IMR-90 (cell line): ENCODE measurements at regions not wholly inside any gene's neighbourhood (a gene's known extent, or its start where the extent isn't known, plus 50 kb on each side); places are given as distances from the start of the nearest gene placed in this dataset.

Experiments used
- ATAC-seq: fragments of 200-7000 bp; cut with Tn5 transposase; 2 replicates; pipeline ENCODE4 v1.9.1; 2020; ENCODE audit warnings: low read depth, mild to moderate bottlenecking, moderate library complexity
- BruUV-seq: library from RNA; stranded (reverse); fragments of 400-500 nt; replicated peaks from 2 replicates; lab custom pipeline; 2021; lab: Mats Ljungman, UMichigan
- CTCF ChIA-PET: fragments of 300-600 bp; formaldehyde crosslinking; extraction: SDS; loops from one replicate; lab custom pipeline; 2021; ENCODE audit warnings: antibody characterized with exemption; lab: Yijun Ruan, JAX
- POLR2A ChIA-PET: fragments of 300-600 bp; sonication (Branson Sonifier 250); formaldehyde crosslinking; loops from one replicate; lab custom pipeline; 2022; ENCODE audit warnings: antibody characterized with exemption; ENCODE audit not compliant: unreplicated experiment; lab: Charles Lee
- DNase-seq: peaks from one replicate; pipeline ENCODE4 v3.0.0; 2013
- H2AFZ ChIP-seq: replicated peaks from 2 replicates; pipeline ENCODE3; 2013; ENCODE audit warnings: low read length, mild to moderate bottlenecking; ENCODE audit not compliant: poor library complexity
- H2AK5ac ChIP-seq: 2 replicates; pipeline ENCODE4 v1.6.1; 2013; ENCODE audit warnings: low read depth, low read length, inconsistent platforms
- H2AK9ac ChIP-seq: replicated peaks from 2 replicates; pipeline ENCODE3; 2013; ENCODE audit warnings: mild to moderate bottlenecking, low read depth, low read length, moderate library complexity; ENCODE audit not compliant: poor library complexity
- H2BK120ac ChIP-seq: 2 replicates; pipeline ENCODE4 v1.6.1; 2013; ENCODE audit warnings: low read depth, low read length, inconsistent platforms
- H2BK15ac ChIP-seq: 3 replicates; pipeline ENCODE4 v1.6.1; 2013; ENCODE audit warnings: low read depth, low read length, inconsistent platforms
- H2BK20ac ChIP-seq: 2 replicates; pipeline ENCODE4 v1.6.1; 2013; ENCODE audit warnings: low read depth, mild to moderate bottlenecking, inconsistent platforms, low read length, moderate library complexity
- H2BK5ac ChIP-seq: 2 replicates; pipeline ENCODE4 v1.6.1; 2013; ENCODE audit warnings: mild to moderate bottlenecking, low read depth, low read length, inconsistent platforms; ENCODE audit not compliant: poor library complexity, severe bottlenecking
- H3K14ac ChIP-seq: replicated peaks from 2 replicates; pipeline ENCODE4 v1.6.1; 2013; ENCODE audit warnings: low read depth, low read length, inconsistent platforms
- H3K18ac ChIP-seq: 2 replicates; pipeline ENCODE4 v1.6.1; 2013; ENCODE audit warnings: low read depth, low read length, control low read depth
- H3K23ac ChIP-seq: 2 replicates; pipeline ENCODE4 v1.6.1; 2013; ENCODE audit warnings: low read depth, low read length, inconsistent platforms
- H3K27ac ChIP-seq: 2 replicates; pipeline ENCODE4 v1.5.1; 2013; ENCODE audit warnings: mild to moderate bottlenecking, control low read depth, low read length; ENCODE audit not compliant: insufficient read depth
- H3K27me3 ChIP-seq: 2 replicates; pipeline ENCODE4 v1.6.1; 2013; ENCODE audit warnings: low read length; ENCODE audit not compliant: control insufficient read depth, insufficient read depth
- H3K36me3 ChIP-seq: 2 replicates; pipeline ENCODE4 v1.6.1; 2013; ENCODE audit warnings: low read length, mixed read lengths; ENCODE audit not compliant: control insufficient read depth, insufficient read depth
- H3K4ac ChIP-seq: 2 replicates; pipeline ENCODE4 v1.6.1; 2013; ENCODE audit warnings: low read depth, low read length, inconsistent platforms
- H3K4me1 ChIP-seq: 2 replicates; pipeline ENCODE4 v1.6.1; 2013; ENCODE audit warnings: low read length, mixed read lengths; ENCODE audit not compliant: control insufficient read depth, insufficient read depth
- H3K4me2 ChIP-seq: 2 replicates; pipeline ENCODE4 v1.6.1; 2013; ENCODE audit warnings: low read depth, mild to moderate bottlenecking, control low read depth, low read length, moderate library complexity
- H3K4me3 ChIP-seq: 2 replicates; pipeline ENCODE4 v1.5.1; 2013; ENCODE audit warnings: low read depth, mild to moderate bottlenecking, control low read depth, low read length, moderate library complexity; ENCODE audit not compliant: insufficient read depth
- H3K56ac ChIP-seq: 2 replicates; pipeline ENCODE4 v1.6.1; 2013; ENCODE audit warnings: low read length, inconsistent platforms; ENCODE audit not compliant: insufficient read depth; ENCODE audit errors: extremely low read depth
- H3K79me1 ChIP-seq, 2 experiments: 2 replicates each; pipeline ENCODE4 v1.6.1; 2013; ENCODE audit warnings: low read length in 2 of 2, inconsistent platforms in 1 of 2, low read depth in 1 of 2
- H3K9ac ChIP-seq: 2 replicates; pipeline ENCODE4 v1.6.1; 2013; ENCODE audit warnings: low read depth, low read length, control low read depth
- H3K9me1 ChIP-seq: 2 replicates; pipeline ENCODE4 v1.6.1; 2013; ENCODE audit warnings: low read length, inconsistent platforms; ENCODE audit not compliant: insufficient read depth
- H3K9me3 ChIP-seq: 2 replicates; pipeline ENCODE4 v1.6.1; 2013; ENCODE audit warnings: low read length; ENCODE audit not compliant: control insufficient read depth, insufficient read depth
- H4K20me1 ChIP-seq: 2 replicates; pipeline ENCODE4 v1.6.1; 2013; ENCODE audit warnings: low read length, inconsistent platforms; ENCODE audit not compliant: insufficient read depth
- H4K5ac ChIP-seq: 2 replicates; pipeline ENCODE4 v1.6.1; 2013; ENCODE audit warnings: mild to moderate bottlenecking, low read depth, low read length, control low read depth
- H4K8ac ChIP-seq, 2 experiments: 2 replicates each; pipeline ENCODE4 v1.6.1; 2013; ENCODE audit warnings: low read depth in 2 of 2, low read length in 2 of 2, control low read depth in 1 of 2, inconsistent platforms in 1 of 2
- H4K91ac ChIP-seq: 2 replicates; pipeline ENCODE4 v1.6.1; 2013; ENCODE audit warnings: low read depth, low read length, inconsistent platforms; ENCODE audit not compliant: insufficient read depth
- MAZ ChIP-seq: IDR thresholded peaks from 2 replicates; pipeline ENCODE4 v1.6.1; 2012; ENCODE audit warnings: low read depth, mild to moderate bottlenecking, low read length, improper control_type of control experiment, moderate library complexity, borderline replicate concordance
- NFE2L2 ChIP-seq: fragments of 150-350 bp; IDR thresholded peaks from 2 replicates; pipeline ENCODE4 v1.6.1; 2016; ENCODE audit warnings: low read depth, mild to moderate bottlenecking, low read length
- WGBS, 2 experiments: methylation state at CpG; one replicate each; pipeline versions ENCODE4 v1.1.5 to v1.1.7; 2013; ENCODE audit warnings: missing lambda C conversion rate in 2 of 2; ENCODE audit not compliant: insufficient read length in 1 of 2; ENCODE audit errors: extremely low coverage in 2 of 2; 5-methylcytosine and 5-hydroxymethylcytosine counted together
- dilution Hi-C: fragments of 300-500 bp; cut with HindIII; formaldehyde crosslinking; loops from one replicate; pipeline ENCODE4 v1.14.3; 2018; ENCODE audit warnings: low sequenced_read_pairs; ENCODE audit not compliant: unreplicated experiment
- in situ Hi-C: fragments of 300-500 bp; cut with MboI; formaldehyde crosslinking; loops from 3 replicates; pipeline ENCODE4 v1.14.3; 2019; ENCODE audit warnings: low sequenced_read_pairs, inconsistent platforms, mixed read lengths
- intact Hi-C: fragments of 100-400 bp; cut with micrococcal nuclease; formaldehyde crosslinking; loops from 2 replicates; pipeline ENCODE4 v1.10.0; 2022
- TF ChIP-seq, protein P1 (sequence below): conservative IDR thresholded peaks from 2 replicates; pipeline ENCODE4 v1.5.1; 2012; ENCODE audit warnings: mild to moderate bottlenecking, low read depth, low read length, improper control_type of control experiment

GRCh38 chr18:39737869-39738268, 2172.3 kb upstream of the CELF4 start:
- H2BK120ac ChIP-seq = no peak overlapping the region
- H3K23ac ChIP-seq = no peak overlapping the region
- no peak overlapping the region for H2BK15ac ChIP-seq
- no peak overlapping the region for H2BK5ac ChIP-seq
- dilution Hi-C loops = no loop called here
- H3K4me1 ChIP-seq = peaks cover 3% of the 10 kb centered on the region; the same call in 1 of the 2 replicates
- no peak overlapping the region for H3K4me3 ChIP-seq
- no peak overlapping the region for H4K5ac ChIP-seq
- H3K36me3 ChIP-seq = no peaks in the 10 kb centered on the region
- TF ChIP-seq, protein P1, sequence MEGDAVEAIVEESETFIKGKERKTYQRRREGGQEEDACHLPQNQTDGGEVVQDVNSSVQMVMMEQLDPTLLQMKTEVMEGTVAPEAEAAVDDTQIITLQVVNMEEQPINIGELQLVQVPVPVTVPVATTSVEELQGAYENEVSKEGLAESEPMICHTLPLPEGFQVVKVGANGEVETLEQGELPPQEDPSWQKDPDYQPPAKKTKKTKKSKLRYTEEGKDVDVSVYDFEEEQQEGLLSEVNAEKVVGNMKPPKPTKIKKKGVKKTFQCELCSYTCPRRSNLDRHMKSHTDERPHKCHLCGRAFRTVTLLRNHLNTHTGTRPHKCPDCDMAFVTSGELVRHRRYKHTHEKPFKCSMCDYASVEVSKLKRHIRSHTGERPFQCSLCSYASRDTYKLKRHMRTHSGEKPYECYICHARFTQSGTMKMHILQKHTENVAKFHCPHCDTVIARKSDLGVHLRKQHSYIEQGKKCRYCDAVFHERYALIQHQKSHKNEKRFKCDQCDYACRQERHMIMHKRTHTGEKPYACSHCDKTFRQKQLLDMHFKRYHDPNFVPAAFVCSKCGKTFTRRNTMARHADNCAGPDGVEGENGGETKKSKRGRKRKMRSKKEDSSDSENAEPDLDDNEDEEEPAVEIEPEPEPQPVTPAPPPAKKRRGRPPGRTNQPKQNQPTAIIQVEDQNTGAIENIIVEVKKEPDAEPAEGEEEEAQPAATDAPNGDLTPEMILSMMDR = no peak
- TF ChIP-seq NFE2L2 = no peak
- TF ChIP-seq MAZ = no peak
- H2BK20ac ChIP-seq = no peak overlapping the region
- H3K9ac ChIP-seq = no peak overlapping the region
- H4K8ac ChIP-seq = no peak overlapping the region
- no peak overlapping the region for H4K91ac ChIP-seq
- intact Hi-C loops = no loop called here
- in situ Hi-C loops = no loop called here
- H3K14ac ChIP-seq = no peak overlapping the region
- no peaks in the 10 kb centered on the region for H4K20me1 ChIP-seq
- no peak overlapping the region for H3K27ac ChIP-seq
- H3K56ac ChIP-seq = no peak overlapping the region
- peaks cover 3% of the 10 kb centered on the region for H3K9me1 ChIP-seq
- H3K18ac ChIP-seq = no peak overlapping the region
- H3K4me2 ChIP-seq = no peak overlapping the region
- BruUV-seq = no TSS peak
- no peak overlapping the region for H2AK9ac ChIP-seq
- H2AK5ac ChIP-seq = no peak overlapping the region
- ChIA-PET POLR2A (no interaction called here), CTCF (no interaction called here)
- no peak overlapping the region for H2AFZ ChIP-seq
- ATAC-seq (no peak), DNase-seq (no peak)
- no peaks in the 10 kb centered on the region for H3K27me3 ChIP-seq
- no peaks in the 10 kb centered on the region for H3K79me1 ChIP-seq
- WGBS, 2 experiments = 81% methylated on average over 2 of the region's 3 CpGs; no CpG with 5 or more reads in 1 of the 2 experiments
- H3K9me3 ChIP-seq = no peaks in the 10 kb centered on the region
- no peak overlapping the region for H3K4ac ChIP-seq
